ENCODE measurements at regions not wholly inside any gene's neighbourhood (a gene's known extent, or its start where the extent isn't known, plus 50 kb on each side); places are given as distances from the start of the nearest gene placed in this dataset.

GRCh38 chr5:97449172-97449571, 266.1 kb upstream of the RIOK2 start:
- Histone ChIP-seq H3K9ac (ENCODE audit: insufficient read depth, low read length, poor library complexity, severe bottlenecking) (no peak overlapping the region), H3K9me3 (replicated peaks in 1 of 2; ENCODE audit: control insufficient read depth in 1 of 2, insufficient read depth in 1 of 2, low read length in 2 of 2) (peaks cover 3 to 5% of the 10 kb centered on the region in 2 donors), H3K4me2 (replicated peaks; ENCODE audit: extremely low read depth, low read length, poor library complexity, severe bottlenecking) (no peak overlapping the region), H4K20me1 (ENCODE audit: insufficient read depth, low read length) (no peaks in the 10 kb centered on the region), H3K27me3 (ENCODE audit: control insufficient read depth in 2 of 2, insufficient read depth in 2 of 2, low read length in 2 of 2) (no peaks in the 10 kb centered on the region), H3K36me3 (replicated peaks in 1 of 2; ENCODE audit: control insufficient read depth in 1 of 2, insufficient read depth in 2 of 2, low read length in 2 of 2) (no peaks in the 10 kb centered on the region), H3K4me3 (replicated peaks in 1 of 3; ENCODE audit: low read depth in 2 of 3, low read length in 3 of 3) (no peak overlapping the region), H3K79me2 (ENCODE audit: insufficient read depth, low read length) (no peaks in the 10 kb centered on the region), H3K4me1 (ENCODE audit: control insufficient read depth in 1 of 2, insufficient read depth in 2 of 2, low read length in 2 of 2) (no peaks in the 10 kb centered on the region), H3K27ac (ENCODE audit: low read depth in 1 of 2, low read length in 2 of 2) (no peak overlapping the region), H2AFZ (ENCODE audit: insufficient read depth, low read depth, low read length, poor library complexity, severe bottlenecking) (no peak overlapping the region)
- 86% methylated on average over 3 of the region's 3 CpGs for WGBS (ENCODE audit: insufficient coverage)
- Mint-ChIP-seq H3K27me3 (ENCODE audit: low read depth in 3 of 3) (peaks cover 0 to 2% (median 1%) of the 10 kb centered on the region in 3 donors), H3K27ac (no peak overlapping the region), H3K36me3 (no peaks in the 10 kb centered on the region), H3K4me1 (no peaks in the 10 kb centered on the region), H3K9me3 (peaks cover 0 to 7% (median 2%) of the 10 kb centered on the region in 7 donors), H3K4me3 (no peak overlapping the region)
- intact Hi-C loops (cut with micrococcal nuclease): no loop called here
- no peak for TF ChIP-seq CTCF (IDR thresholded peaks at IDR 0.05)
- DNase-seq: no peak

- Histone ChIP-seq H4K20me1 (ENCODE audit: insufficient read depth, low read length) (no peaks in the 10 kb centered on the region), H2AFZ (ENCODE audit: insufficient read depth, low read depth, low read length, poor library complexity, severe bottlenecking) (no peak overlapping the region), H3K36me3 (replicated peaks in 1 of 2; ENCODE audit: control insufficient read depth in 1 of 2, insufficient read depth in 2 of 2, low read length in 2 of 2) (no peaks in the 10 kb centered on the region), H3K9me3 (replicated peaks in 1 of 2; ENCODE audit: control insufficient read depth in 1 of 2, insufficient read depth in 1 of 2, low read length in 2 of 2) (no peaks in the 10 kb centered on the region), H3K27ac (ENCODE audit: low read depth in 1 of 2, low read length in 2 of 2) (no peak overlapping the region), H3K9ac (ENCODE audit: insufficient read depth, low read length, poor library complexity, severe bottlenecking) (no peak overlapping the region), H3K79me2 (ENCODE audit: insufficient read depth, low read length) (no peaks in the 10 kb centered on the region), H3K4me3 (replicated peaks in 1 of 3; ENCODE audit: low read depth in 2 of 3, low read length in 3 of 3) (no peak overlapping the region), H3K27me3 (ENCODE audit: control insufficient read depth in 2 of 2, insufficient read depth in 2 of 2, low read length in 2 of 2) (no peaks in the 10 kb centered on the region), H3K4me1 (ENCODE audit: control insufficient read depth in 1 of 2, insufficient read depth in 2 of 2, low read length in 2 of 2) (no peaks in the 10 kb centered on the region), H3K4me2 (replicated peaks; ENCODE audit: extremely low read depth, low read length, poor library complexity, severe bottlenecking) (no peak overlapping the region)
- intact Hi-C loops (cut with micrococcal nuclease): no loop called here
- peaks cover 0 to 1% (median 0%) of the 10 kb centered on the region in 3 donors for H3K27me3 Mint-ChIP-seq (ENCODE audit: low read depth in 3 of 3)
- H3K4me1 Mint-ChIP-seq: no peaks in the 10 kb centered on the region
- H3K4me3 Mint-ChIP-seq: no peak overlapping the region
- peaks cover 0 to 5% (median 0%) of the 10 kb centered on the region in 7 donors for H3K9me3 Mint-ChIP-seq
- no peak for DNase-seq
- H3K36me3 Mint-ChIP-seq: no peaks in the 10 kb centered on the region
- H3K27ac Mint-ChIP-seq: no peak overlapping the region
- no peak for TF ChIP-seq CTCF (IDR thresholded peaks at IDR 0.05)
Observed at GRCh38 chr5:97452646-97453045, 269.6 kb upstream of the RIOK2 start.
